22Rv1 (cell line): ENCODE measurements at regions not wholly inside any gene's neighbourhood (a gene's known extent, or its start where the extent isn't known, plus 50 kb on each side); places are given as distances from the start of the nearest gene placed in this dataset.

Experiments
- ZFX ChIP-seq: fragments of 450-650 bp; IDR thresholded peaks from 2 replicates; pipeline ENCODE4 v1.6.1; 2017; ENCODE audit warnings: antibody characterized with exemption, borderline replicate concordance
- TF ChIP-seq, protein P1 (sequence below): fragments of 450-650 bp; IDR thresholded peaks from 2 replicates; pipeline ENCODE4 v1.5.1; 2017; ENCODE audit warnings: mild to moderate bottlenecking

DNA sequence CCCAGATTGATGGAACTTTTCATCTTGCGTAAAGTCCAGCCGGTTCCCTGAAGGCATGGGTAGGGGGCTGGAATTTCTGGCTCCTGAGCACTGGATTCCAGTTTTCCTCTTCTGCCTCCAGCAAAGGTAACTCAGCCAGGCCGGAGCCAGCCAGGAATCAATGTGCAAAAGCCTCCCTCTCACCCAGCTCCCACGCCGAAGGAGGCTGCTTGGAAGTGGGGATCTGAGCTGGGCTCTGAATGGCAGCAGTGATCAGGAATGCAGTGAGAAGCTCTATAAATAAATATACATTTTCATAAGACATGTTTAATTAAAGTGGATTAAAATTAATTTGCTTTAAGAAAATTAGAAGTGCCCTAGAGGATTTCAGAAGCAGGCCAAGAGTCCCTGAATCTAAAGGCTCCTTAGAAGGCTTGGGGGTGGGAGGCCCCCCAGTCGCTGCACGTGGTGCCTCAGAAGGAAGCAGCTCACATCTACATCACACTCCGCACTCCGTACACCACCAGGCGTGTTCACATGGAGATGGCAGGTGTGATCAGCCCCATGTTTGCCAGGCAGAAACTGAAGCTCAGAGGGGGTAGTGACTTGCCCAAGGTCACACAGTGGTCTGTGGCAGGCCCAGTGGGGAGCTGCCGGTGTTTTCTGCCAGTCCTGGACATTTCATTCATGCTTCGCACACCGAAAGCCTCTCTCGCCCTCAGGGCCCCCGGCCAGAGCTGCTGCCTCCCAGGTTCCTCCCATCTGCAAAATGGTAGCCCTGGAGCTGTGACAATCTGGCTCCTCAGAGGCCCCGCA lies 148.6 kb upstream of the LINGO1 start:
- TF ChIP-seq, protein P1, sequence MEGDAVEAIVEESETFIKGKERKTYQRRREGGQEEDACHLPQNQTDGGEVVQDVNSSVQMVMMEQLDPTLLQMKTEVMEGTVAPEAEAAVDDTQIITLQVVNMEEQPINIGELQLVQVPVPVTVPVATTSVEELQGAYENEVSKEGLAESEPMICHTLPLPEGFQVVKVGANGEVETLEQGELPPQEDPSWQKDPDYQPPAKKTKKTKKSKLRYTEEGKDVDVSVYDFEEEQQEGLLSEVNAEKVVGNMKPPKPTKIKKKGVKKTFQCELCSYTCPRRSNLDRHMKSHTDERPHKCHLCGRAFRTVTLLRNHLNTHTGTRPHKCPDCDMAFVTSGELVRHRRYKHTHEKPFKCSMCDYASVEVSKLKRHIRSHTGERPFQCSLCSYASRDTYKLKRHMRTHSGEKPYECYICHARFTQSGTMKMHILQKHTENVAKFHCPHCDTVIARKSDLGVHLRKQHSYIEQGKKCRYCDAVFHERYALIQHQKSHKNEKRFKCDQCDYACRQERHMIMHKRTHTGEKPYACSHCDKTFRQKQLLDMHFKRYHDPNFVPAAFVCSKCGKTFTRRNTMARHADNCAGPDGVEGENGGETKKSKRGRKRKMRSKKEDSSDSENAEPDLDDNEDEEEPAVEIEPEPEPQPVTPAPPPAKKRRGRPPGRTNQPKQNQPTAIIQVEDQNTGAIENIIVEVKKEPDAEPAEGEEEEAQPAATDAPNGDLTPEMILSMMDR: no peak
- TF ChIP-seq ZFX: no peak
